ENCODE measurements at regions not wholly inside any gene's neighbourhood (a gene's known extent, or its start where the extent isn't known, plus 50 kb on each side); places are given as distances from the start of the nearest gene placed in this dataset.
A peak's percentile ranks its signal among the peaks of the same experiment; 100 is the strongest.

DNA sequence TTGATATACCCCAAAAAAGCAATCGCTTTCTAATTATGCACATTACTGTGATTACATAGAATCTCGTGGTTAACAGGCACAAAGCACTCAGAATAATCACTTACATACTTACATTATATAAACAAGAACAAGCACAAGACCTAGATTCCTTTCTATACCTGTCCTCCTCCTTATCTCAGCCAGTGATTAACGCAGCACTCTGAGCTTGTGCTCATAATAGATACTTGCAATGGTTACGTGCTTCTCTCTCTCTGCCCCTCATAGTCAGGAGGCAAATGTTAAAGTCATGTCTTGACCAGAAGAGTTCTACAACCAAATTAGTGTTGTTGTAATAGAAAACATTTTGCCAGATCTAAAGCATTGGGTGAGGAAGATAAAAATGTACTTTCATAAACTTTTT is 342.2 kb upstream of the PKDCC start:
- no peak for DNase-seq

DNA sequence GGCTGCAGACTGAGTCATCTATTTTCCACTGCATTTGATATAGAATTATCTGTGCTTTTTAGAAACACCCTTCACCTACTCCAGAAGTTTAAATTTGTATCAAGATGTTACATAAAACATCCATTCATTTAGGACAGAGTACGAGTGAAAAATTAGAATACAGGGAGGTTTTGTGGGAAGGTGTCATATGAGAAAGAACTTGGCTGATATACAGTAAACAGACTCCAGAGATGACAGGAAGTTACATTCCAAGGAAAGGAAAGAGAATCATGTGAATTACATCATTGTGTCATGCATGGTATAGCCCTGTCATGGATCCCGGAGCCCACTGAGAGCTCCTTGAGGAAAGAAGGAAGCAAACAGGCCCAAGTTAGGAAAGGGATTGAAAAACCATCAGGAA is 341.5 kb upstream of the PKDCC start:
- DNase-seq: no peak

DNA sequence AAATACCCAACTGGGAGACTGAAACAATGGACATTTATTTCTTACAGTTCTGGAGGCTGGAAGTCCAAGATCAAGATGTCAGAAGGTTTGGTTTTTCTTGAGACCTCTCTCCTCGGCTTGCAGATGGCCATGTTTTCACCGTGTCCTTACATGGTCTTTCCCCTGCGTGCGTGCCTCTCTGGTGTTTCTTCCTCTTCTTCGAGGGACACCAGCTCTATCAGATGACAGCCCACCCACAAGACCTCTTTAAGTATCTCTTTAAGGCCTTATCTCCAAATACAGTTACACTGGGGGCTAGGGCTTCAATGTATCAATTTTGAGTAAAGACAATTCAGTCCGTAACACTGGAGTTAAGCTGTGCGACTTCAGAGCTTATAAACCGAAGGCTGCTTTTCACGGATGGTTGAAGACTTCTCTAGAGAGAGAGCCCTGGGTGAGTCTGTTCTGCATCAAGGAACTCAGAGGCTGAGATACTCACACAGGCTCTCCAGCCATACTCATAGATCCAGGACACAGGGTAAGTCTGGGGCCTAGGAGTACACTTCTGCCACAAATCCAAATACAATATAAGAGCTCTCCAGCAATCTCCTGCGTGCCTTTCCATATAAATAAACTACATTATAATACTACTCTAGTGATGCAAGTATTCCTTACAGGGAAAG is 339.9 kb upstream of the PKDCC start:
- DNase-seq: no peak

DNA sequence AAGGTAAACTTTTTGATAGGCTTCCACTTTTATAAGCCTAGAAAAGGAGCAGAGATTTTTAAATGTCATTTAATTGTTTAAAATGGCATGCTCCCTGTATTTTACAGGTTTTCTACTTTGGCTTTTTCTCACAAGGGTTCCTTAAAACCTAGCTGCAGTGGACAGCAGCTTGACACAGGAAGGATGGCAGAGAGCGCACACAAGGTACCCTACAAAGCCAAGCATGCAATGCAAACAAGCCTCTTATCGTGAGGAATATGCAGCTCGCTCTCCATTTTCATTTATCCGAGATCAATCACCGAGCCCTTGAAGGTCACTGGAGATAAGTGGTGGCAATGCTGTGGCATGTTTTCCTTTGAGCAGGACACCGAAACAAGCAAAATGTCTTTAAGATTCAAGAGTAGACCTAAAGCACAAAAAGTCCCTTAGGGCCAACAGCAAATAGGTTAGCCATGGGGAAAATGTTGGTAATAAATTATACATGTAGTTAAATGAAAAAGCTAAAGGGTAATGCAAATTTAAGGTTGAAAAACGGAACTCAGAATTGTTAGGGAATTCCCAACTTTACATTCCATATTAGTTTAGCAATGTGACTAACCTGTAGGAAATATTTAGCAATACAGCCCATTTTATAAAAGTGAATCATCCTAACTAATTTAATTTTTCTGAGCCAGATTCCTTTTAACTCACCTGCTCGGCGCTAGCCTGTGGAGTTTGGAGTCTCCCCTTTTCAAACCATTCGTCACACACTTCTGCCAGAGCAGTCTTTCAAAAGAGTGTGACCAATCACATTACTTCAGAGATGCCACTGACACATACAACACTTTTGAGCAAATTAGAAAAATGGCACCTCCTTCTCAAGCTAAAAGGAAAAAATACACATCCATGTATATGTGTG is 337.9 kb upstream of the PKDCC start:
- peak; percentile 53 for DNase-seq

DNA sequence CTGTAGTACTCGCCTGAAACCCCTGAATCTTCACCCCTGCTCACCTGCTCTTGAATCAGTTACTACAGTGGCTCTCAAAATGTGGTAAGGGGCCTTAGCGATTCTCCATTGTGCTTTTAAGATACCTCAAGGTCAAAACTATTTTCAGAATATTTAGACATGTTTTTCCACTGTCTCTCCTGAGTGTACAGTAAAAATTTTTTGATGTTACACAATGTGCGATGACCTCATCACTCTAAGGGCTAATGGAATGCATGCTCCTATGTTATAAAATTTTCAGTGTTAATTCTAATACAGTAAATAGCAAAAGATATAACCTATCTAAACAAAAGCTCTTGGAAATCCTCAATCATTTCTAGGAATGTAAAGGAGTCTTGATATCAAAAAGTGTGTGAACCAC is 336.9 kb upstream of the PKDCC start:
- no peak for DNase-seq

DNA sequence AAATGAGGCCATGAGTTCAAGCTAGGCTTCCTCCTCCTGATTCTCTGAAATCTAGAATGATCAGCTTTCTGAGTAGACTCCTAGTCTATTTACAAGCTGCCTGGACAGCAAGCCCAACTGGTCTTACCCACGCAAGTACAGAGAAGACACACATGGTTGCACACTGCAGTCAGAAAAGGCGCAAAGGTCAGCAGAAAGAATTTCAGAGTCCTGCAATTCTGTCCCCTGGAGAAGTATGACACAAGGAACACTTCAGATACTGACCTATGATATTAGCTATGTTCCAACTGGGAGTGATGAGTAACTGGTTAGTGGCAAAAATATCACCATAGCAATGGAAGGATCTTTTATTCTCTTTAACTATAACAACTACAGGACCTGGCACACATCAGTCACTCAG is 336.1 kb upstream of the PKDCC start:
- no peak for DNase-seq

DNA sequence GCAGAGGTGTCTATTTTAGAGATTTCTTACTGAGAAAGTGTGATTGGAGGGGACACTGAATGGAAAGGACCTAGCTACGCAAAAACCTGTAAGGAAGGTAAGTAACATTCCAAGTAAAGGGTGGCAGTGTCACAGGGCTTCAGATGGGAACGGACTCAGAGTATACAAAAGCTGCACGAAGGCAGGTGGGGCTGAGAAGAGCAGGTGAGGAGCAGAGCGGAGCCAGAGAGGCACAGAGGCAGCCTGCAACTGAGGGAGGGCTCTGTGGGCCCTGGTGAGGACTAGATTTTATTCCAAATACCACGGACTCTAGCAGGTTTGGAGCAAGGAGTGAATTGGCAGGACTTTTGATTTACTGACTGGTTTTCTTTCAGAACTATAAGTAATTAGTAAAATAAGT is 331.3 kb upstream of the PKDCC start:
- DNase-seq: peak; percentile 89

DNA sequence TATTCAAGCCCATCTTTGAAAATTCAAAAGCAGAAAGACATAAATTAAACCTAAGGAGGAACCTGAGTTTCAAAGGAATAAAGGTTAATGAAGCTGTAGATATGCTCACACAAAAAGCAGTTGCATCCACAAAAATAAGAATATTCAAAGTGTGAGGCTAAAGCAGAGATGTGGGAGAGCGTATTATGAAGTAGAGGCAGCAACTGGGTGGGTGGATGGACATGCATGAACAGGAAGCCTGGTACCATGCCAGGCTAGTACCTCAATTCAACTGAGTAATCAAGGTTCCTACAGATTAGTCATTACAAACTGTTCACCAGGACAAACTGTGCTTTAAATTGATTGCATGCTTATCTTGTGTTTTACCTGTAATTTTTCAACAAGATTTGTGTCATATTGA is 330.0 kb upstream of the PKDCC start:
- peak; percentile 80 for DNase-seq

DNA sequence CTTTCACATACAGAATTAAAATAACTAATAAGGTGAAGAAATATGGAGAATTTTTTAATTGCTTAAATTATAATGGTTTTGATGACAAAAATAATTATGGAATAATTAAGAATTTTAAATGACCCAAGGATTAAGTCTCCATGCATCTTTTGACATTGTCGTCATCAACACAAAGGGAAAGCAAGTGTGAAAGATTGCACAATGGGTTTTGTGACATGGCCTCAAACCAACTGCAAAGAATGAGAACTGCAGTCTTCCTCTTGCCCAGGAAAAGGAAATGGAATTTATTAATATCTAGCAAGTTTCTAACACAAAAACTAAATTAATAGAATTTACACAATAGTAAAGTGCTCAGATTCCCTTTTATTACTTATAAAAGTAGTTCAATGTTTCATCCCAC is 329.1 kb upstream of the PKDCC start:
- DNase-seq: no peak

DNA sequence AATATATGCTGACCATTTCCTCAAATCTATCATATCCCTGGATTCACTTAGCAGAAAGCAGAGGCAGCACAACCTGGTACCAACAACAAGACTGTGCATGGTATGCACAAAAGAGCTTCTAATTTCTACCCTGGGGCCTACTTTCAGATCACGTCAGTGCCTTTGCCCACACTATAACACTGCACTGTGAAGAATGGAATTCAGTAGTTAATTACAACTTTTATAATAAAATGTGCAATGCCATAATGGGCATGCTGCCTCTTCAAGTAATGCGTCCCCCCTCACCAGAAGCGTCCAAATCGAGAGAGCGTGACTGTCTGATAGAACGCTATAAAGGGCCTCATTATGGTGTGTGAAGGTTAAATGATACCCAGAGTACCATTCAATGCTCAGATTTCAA is 328.1 kb upstream of the PKDCC start:
- no peak for DNase-seq

DNA sequence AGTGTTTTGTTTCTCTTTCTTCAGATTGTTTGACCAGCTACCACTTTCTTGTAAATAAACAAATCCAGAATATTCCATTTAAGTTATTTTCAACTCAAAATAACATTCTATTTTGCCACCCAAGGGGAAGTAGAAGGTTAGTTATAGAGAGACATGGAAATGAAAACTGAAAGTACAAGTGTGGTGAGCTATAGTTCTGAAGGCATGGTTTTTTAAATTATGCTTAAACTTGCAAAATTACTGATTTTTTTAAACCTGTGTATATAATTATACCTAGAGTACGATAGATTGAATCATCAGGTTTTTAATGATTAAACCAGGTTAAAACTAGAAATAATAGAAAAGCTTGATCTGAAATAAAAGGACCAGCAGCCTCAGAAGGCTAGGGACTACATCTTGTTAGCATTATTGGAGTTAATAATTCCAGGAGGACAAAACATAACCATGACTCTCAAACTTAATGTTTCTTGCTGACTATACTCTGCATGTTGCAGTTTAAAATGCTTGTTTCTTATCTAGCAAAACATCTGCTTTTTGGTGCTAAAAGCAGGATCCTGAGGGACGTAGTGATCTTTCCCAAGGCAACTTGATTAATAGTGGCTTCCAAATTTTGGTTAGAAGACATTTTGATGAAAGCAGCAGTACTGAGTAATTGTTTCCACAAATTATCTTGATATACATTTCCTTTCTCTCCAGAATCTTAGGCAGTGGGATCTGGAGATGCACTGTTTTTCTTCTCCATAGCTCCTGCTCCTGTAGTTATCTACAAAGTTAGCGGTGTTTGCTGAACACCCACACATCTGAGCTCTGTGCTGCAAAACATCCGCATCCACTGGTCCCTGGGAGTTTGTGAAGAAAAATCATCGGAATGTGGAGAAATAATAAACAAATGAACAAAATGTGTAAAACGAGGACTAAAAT is 327.2 kb upstream of the PKDCC start:
- DNase-seq: no peak

DNA sequence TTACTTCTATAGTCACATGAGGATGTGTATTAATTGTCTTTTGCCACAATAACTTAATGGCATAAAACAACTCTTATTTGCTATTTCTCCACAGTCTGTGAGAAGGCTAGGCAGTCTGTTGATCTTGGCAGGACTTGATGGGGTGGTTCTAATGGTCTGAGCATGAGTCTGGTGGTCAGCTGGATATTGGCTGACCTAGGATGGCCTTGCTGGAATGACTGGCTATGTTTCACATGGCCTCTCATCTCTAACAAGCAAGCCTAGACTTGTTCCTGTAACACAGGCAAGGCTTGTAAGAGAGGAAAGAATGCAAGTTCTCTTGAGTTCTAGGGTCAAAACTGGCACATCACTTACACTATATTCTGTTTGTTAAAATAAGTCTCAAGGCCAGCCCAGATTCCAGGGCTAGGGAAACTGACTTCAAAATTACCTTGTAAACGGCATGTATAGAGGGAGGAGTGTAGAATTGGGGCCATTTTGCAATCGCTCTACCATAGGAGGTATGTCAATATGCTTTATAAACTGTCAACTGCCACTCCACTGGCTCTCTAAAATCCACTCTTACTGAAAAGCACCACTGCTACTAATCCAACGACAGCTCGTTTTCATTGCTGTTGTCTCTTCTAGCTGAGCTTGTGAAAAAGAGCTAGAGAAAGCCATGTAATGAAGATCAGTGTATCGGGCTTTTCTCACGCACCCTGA is 325.0 kb upstream of the PKDCC start:
- DNase-seq: peak; percentile 45

DNA sequence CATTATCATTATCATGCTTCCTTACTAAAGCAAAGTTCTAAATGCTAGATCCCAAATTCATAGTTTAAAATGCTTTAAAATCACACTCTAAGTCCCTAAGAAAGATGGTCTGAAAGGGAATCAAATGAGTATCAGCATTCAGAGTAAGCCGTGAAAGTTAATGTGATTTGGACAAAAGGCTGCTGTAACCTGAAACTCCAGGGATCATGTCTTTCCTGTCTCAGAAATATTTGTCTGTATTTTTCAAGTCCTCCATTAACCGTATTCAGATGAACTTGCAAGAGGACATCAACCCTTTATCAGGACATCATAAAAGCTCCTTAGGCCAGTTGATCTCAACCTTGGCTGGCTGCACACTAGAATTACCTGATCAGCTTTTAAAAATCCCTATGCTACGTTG is 324.3 kb upstream of the PKDCC start:
- DNase-seq: peak; percentile 55

DNA sequence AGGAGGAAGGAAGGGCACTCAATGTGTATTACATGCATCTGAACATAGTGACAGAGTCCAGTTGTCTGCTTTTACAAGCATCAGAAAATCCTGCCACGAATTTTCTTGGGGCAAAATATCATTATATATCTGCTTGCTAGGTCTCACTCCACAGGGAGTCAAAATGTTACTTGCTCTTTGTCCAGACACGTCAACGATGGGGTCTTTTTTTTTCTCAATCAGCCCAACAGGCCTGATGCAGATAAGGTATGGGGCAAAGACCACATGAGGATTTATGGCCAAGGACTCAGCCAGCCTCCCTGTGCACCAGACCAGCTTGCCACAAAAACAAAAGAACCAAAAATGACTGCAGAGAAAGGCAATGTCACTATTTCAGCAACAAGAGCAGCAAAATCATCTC is 323.4 kb upstream of the PKDCC start:
- peak; percentile 3 for DNase-seq

DNA sequence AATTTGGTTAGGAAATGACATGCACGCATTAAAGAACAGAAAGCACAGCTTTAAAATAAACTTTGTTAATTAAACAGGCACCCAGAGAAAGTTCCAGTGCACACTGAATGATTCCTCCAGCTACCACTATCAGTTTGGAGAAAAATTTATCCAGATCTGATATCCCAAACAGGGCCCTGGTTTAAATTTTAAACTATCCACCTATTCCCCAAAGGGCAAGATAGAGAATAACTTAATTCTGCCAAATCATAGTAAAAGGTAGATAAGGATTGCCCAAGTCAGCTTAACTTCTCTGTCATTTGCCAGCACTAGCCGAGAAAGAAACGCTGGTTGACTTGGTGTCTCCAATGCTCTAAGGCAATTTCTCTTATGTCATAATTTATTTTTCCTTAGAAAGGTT is 321.9 kb upstream of the PKDCC start:
- DNase-seq: no peak

DNA sequence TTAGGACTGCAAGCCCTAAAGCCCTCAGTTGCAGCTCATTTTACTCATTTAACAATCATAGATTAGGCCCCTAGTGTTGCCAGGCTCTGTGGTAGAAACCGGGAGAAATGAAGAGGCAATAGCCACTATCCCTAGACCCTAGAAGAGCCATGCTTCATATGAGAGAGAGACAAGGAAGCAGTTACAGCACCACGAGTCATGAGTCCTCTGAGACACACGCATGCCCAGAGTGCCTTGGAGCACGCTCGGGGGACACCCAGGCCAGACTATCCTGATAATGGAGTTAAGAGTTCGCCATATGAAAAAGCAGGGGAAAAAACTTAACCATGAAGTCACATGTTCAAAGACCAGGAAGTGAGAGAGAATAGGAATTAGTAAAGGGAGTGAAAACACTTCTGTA is 321.5 kb upstream of the PKDCC start:
- DNase-seq: no peak

DNA sequence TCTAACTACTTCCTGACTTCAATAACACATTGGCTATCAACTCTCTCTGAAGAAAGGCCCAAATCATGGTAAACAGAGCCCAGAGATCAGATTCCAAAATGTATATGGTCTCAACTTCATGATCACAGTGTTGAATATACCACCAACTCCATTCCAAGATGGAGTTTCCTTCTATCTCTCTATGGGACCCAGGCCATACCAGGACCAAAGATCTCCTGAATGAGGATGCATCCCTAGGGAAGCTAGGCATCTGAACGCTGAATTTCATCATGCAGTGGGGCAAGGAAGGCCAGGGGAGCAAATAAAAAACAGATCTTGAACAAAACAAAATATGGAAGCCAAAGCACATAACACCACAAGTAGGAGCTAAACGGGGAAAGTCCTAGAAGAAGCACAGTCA is 320.7 kb upstream of the PKDCC start:
- DNase-seq: no peak

DNA sequence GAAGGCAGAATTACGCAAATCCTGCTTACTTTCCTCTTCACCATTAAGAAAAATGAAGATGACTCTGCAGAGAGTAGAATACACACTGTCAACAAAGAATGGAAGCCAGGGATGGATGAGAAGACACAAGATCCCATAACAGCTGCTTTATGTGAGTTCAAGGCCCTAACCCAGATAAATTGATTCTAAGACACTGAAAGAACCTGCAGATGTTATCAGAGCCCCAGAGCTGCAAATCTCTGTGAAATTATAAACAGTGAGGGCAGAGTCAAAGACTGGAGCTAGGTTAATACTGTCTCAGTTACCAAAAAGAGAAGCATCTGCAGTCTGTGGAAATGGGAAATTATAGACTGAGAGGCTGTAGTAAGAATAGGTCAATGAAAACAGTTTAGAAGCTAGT is 320.1 kb upstream of the PKDCC start:
- DNase-seq: no peak

DNA sequence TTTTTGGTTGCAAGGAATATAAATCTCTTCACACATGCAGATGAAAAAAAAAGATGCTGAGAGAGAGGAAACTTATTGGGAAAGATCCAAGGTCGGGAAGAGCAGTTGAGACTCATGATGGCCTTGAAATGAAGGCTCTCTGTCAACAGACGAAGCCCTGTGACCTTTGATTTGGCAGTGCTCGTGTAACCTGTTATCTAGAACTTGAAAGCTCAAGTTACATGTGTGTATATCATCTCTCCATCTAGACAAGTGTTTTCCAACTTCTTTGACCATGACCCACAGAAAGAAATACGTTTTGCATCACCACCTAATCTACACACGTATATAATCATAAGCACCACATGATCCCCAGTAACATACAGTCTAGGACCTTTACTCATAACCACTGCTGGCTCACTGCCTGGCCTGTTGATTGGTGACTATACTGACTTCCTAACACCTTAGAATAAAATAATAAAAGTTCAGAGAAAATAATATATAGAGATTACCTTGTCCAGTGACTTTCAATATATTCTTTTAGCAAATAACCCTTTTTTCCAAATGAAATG is 319.0 kb upstream of the PKDCC start:
- no peak for DNase-seq

DNA sequence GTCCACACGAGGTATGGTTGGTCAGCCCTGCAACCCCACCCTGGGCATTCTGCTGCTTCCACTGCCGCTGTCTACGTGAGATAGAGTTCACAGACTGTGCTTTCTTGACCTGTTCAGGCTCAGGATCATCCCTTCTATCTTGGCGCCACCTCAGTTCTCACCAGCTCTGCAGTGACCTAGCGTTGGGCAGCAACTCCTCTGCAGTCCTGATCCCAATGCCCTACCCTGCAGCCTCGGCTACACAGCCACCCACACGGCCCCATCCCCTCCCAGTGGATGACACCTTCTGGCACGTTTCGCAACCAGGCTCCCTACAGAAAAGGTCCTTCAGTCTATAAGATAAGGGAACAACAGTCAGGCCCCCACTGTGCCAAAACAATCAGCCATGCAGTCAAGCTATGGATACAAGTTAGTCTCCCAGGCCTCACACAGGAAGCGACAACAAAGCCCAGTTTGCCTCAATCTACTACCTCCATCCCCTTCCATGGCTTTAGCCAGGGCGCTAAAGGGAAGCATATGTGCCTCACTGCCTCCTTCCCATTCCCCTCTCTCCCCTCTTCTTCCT is 317.9 kb upstream of the PKDCC start:
- DNase-seq: peak; percentile 11

DNA sequence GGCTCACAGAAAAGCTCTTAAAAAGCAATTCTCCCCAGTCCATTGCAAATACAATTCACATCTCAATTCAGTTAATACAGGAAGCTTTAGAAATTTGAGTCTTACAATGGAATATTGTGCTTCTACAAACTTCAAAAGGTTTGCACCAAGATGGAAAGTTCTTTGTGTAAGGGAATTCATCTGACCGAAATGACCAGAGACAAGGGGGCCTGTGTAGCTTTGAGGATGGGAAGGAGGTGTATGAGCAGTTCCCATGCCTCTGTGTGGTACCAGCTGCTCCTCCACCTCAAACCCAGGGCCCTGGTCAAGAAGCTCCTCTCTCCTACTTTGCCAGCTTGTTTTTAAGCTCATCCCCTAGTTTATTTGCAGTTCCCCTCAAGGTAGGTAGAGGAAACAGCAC is 312.8 kb upstream of the PKDCC start:
- DNase-seq: no peak

DNA sequence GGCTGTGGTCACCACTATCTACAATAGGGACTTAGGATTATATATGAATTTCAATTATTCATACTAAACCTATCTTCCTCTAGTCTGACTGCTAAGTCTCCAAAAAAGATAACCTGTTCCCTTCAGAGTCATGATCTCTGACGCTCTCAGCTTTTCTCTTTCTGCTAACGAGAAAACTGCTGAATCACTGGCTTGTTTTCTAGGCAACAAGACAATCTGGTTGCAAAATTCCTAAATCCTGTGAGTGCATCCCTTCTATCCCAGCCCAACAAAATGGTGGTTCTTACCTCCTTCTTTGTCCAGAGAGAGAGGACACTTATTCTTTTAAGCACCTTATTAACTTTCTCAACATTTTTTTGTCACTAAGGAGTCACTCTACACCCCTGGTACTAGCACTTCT is 312.3 kb upstream of the PKDCC start:
- no peak for DNase-seq
